ENCODE measurements at regions not wholly inside any gene's neighbourhood (a gene's known extent, or its start where the extent isn't known, plus 50 kb on each side); places are given as distances from the start of the nearest gene placed in this dataset.
A peak's percentile ranks its signal among the peaks of the same experiment; 100 is the strongest.
"Not testable (repeated sequence)": the region's sequence is repeated elsewhere in the genome, so short reads cannot be mapped to it uniquely, and the experiment has no call there.

DNA sequence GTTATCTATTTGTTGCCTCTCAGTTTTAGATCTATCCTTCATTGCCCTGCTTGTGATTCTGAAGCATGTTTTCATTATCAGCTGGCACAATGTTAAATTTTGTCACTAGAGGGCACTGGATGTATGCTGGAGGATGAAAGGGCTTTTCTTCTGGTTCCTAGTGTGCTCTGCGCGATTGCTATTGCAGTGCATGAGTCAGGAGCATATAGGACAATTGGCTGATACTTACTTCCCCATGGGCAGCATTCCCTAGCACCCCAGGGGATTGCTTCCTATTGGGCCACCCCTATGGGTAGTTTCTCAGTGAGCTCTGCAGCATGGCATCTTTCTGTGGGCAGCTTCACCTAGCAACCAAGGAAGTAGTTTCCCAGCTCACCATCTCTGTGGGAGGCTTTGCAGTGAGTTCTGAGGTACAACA, 280.3 kb upstream of the SYNCRIP start:
- peak; percentile 68 for DNase-seq

DNA sequence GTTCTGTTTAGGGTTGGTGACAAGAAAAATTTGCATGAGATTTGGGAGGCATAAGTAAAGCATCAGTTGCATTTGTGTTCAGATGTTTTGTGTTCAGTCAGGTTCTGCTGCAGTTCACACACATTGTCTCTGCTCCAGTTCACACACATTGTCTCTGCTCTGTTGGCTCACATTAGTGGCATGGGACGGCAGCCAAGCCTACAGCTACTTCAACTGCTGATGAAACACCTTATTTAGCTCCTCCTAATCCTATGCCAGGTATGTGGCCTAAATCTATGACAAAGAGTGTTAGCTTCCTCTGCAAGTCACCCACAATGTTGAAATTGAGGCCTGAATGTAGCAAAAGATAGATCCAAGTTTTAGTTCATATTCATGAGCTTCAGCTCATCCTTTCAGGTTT, 278.1 kb upstream of the SYNCRIP start:
- peak; percentile 50 for DNase-seq

DNA sequence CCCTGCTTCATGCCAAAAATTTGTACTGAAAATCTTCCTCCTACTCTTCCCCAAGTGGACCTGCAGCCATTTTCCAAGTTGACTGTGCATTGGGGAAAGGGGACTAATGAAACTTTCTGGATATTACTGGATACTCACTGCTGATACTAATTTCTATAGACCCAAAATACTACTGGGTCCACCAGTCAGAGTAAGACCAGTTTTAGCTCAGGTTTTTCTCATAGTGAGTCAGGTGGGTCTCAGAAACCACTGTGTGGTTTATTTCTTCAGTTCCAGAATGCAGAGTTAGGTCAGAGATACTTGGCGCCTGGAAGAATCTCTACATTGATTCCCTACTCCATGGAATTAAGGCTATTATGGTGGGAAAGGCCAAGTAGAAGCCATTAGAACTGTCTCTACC, 274.8 kb upstream of the SYNCRIP start:
- no peak for DNase-seq

DNA sequence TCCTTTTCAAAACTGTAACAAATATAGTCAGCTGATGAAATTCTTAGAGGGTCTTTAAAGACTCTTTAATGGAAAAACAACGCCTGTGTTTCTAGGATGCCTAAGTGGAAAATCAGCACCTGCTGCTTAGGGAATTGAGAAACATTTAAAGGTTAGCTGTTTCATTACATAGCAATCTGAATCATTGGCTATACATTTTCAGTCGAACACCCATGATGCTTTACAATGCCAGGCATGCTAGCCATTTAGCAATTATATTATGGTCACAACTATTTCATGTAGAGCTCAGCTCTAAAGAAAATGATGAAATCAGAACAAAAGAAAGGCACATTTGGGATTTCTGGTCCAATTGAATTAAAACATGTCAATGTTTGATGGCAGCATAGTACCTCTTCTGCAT, 270.3 kb upstream of the SYNCRIP start:
- no peak for DNase-seq

DNA sequence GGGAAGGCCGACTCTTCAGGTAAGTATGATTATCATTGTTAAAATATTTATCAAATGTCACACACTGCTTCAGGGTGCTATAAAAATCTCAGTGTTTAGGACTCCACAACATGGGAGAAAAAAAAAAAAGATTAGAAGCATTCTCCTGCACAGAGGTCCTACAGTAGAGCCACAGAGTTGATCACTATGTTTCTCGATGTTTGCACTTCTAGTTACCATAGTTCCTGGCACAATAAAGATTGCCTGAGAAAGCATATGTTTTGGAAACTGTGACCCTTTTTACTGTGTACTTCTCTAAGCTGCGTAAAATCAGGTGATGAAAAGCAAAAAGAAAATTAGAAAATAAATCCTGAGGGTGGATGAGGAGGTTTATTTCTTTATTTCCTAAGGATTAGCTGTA, 269.9 kb upstream of the SYNCRIP start:
- no peak for DNase-seq

DNA sequence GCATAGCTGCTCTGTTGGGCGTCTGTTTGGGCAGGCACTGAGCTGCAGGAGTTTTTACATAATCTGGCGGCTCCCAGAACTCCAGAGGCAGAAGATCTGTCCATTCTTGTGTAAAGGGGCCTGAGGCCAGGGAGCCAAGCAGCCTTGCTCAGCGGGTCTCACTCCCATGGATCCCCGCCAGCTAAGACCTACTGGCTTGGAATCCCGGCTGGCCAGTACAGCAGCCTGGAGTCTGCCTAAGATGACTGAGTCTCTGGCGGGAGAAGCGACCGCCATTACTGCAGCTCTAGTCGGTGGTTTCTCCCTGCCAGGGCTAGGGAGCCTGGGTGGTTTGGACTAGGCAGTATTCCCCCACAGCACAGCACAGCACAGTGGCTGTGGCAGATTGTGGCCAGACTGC, 268.4 kb upstream of the SYNCRIP start:
- no peak for DNase-seq

DNA sequence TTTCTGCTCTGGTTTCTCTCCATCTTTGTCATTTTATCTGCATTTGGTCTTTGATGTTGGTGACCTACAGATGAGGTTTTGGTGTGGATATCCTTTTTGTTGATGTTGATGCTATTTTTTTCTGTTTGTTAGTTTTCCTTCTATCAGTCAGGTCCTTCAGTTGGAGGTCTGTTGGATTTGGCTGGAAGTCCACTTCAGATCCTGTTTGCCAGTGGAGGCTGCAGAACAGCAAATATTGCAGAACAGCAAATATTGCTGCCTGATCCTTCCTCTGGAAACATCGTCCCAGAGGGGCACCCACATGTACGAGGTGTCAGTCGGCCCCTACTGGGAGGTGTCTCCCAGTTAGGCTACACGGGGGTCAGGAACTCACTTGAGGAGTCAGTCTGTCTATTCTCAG, 265.4 kb upstream of the SYNCRIP start:
- not testable (repeated sequence) for DNase-seq

DNA sequence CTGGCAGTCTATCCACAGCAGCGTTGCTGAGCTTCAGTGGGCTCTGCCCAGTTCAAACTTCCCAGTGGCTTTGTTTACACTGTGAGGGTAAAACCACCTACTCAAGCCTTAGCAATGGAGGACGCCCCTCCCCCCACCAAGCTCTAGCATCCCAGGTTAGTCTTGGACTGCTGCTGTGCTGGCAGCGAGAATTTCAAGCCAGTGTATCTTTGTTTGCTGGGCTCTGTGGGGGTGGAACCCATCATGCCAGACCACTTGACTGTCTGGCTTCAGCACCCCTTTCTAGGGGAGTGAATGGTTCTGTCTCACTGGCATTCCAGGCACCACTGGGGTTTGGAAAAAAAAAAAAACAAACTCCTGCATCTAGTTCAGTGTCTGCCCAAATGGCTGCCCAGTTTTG, 249.7 kb upstream of the SYNCRIP start:
- DNase-seq = no peak

DNA sequence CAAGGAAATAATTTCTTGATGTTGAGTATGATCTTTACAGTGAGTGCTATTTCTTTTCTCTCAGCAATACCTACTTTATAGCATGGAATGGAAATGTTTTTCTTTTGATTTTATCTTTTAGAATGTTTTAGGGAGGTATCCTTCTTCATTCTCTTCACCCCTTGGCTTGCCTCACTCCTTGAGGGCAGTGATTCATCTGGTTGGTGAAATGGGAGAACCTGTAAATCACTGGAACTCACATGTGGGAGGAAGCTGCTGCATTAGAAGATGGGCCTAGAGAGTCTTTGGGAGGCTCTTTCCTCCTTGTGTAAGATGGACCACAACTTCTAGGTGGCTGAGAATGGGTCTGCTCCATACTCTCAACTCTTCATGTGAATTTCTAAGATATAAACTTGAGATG, 244.8 kb upstream of the SYNCRIP start:
- no peak for DNase-seq

DNA sequence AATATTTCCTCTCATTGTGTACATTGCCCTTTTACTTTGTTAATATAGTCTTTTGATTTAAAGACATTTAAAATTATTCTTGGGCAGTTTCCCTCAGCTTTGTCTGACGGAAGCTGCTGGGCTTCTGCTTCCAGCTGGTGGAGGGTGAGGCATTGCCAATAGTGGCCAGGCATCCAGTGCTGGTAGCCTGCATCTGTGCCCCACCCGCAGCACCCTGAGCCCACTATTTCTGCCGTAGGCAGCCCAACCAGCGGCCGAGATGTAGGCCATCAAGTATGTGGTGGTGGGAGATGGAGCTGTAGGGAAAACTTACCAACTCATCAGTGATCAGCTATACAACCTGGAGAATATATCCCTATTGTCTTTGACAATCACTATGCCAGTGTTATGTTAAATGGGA, 226.0 kb upstream of the SYNCRIP start:
- DNase-seq = no peak

DNA sequence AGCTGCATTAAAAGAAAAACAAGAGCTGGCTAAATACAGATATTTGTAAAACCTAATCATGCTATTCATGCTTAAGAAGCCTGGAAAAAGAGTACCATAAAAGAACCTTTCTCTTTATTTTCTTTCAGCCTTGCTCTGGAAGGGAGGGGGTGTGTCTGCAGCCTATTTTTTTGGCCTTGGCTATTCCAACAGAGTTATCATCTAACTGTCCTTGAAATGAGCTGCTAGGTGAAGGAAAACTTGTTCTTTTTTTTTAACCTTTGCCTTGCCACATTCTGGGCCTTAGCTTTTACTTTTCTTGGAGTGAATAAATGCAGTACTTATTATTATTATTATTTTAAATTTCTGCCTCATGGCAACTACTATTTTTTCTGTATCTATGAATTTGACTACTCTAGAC, 224.9 kb upstream of the SYNCRIP start:
- no peak for DNase-seq

DNA sequence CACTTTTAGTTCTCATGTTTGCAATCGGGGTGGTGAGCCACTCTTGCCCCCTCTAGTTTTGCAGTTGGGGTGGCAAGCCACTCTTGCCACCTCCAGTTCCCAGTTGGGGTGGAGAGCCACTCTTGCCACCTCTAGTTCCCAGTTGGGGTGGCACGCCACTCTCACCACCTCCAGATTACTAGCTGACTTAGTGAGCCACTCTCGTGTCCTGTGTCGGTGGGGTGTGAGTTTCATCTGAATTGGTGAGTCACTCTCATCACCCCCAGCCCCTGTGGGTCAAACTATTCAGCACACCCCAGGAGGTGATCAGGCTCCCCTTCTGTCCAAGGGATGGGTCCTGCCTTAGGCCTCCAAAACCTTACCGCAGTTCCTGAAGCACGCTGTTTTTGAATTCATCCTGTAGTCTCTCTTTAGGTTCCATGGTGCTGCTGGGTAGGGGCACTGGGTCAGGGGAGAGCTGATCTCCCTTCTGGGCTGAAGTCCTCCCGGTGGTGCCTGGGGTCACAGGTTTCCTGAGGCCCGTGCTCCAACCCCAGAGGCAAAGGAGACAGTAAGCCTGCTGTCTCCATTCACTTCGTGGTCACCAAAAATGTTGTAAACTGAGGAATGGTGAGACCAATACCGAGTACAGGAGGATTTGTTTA, 224.2 kb upstream of the SYNCRIP start:
- no peak for DNase-seq

DNA sequence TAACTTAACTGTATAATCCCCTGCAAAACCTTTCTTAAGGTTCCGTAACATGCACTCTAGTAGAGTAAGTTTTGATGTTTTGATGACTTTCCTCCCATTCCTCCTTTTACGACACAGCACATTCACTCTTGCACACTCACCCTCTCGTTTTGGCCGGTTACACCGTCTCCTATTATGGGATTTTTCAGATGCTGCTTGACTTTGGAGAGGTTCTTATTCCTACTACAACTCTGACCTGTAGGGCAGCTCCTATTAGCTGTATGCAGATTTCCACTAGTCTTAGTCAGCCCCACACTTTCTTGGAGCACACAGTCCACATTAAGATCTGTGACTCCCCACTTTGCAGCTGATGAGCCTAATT, 223.7 kb upstream of the SYNCRIP start:
- no peak for DNase-seq

DNA sequence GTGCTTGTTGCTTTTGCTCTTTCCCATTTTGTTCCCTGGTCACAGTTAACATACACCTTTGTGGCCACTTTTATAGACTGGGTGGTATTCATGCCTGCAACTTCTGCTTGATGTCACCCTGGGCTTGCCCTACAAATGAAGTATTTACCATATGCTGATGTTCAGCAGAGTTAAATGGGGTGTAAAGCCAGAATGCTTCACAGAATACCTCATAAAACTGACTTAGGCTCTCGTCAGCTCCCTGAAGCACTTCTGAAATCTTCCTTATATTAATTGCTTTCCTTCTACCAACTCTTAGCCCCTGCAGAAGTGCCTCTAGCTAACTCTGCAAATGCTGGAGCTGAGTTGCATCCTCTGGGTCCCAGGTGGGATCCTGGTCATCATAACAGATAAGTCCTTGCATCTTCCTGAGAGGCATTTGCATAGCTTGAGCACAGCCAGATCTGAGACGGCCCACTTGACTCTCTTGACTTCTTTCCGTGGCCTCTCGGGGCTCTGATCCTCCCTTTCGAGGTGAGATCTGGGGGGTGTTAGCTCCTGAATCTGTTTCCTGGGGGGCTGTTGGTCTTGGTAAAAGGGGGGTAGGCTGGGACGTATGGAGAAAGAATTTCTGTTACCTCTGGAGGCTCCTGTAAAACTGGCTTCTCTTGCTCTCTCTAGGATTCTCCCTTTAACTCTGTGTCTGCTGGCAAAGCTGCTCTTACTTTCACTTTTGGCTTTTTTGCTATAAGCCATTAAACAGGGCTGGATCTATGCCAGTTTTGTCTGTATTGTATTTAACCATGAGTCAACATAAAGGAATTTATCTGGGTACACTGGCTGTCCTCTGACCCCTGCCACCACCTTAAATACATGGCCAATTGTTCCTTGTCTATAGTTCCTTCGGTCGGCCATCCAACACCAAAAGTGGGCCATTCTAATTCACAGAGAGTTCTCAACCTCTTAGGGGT, 223.0 kb upstream of the SYNCRIP start:
- DNase-seq = no peak

DNA sequence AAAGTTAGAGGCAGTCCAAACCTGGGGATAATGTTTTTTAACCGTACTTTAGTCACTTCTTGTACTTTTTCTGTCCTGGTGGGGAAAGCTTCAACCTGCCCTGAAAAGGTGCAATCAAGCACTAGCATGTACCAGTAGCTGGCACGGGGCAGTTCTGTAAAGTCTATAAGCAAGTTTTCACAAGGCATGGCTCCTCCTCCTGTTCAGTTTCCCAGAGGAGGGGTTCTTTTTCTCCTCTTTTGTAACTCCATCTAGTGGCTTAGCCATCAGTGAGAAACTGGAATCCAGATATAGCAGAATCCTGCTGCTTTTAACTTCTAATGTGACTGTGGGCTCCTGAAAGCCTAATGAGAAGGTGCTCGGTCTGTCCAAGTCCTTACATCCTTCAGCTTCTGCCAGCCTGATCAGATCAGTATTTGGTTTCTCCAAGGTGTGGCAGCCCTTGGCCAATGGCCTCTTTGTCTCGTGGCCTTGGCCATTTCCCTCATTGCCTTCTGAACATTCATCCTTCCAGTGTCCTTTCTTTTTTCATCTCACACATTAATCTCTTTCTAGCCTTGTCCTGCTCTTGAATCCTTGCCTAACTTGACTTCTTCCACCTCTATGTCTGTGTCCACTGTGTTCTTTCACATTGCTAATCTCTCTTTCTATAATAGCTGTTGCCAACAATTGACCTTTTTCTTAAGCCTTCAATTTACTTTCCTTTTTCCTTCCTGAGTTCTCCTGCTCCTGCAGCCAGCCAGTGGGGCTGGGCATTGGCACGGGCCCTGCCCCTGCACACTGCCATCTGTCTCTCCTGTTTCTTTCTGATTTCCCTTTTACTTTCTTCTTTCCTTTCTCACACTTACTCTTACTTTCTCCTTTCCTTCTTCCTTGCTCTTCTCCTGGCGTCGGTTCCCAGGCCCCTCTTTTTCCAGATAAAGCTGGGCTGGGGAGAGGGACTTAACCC, 222.0 kb upstream of the SYNCRIP start:
- DNase-seq = no peak

DNA sequence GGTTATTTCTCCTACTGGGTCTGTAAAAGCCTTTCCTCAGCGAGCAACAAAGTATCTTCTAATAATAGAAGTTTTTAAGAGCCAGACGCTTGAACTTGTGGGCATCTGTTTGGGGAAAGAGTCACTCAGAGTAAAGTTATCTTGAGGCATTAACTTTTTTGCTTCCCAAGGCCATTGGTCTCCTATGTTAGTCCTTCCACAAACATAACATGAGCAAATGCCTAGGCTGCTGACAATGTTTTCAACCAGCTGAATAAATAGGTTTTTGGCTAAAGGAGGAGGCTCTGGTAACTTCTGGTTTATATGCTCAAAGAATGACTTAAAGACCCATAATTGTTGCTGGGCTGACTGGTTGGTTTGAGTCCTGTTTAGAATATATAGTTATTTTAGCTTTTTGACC, 213.5 kb upstream of the SYNCRIP start:
- no peak for DNase-seq

DNA sequence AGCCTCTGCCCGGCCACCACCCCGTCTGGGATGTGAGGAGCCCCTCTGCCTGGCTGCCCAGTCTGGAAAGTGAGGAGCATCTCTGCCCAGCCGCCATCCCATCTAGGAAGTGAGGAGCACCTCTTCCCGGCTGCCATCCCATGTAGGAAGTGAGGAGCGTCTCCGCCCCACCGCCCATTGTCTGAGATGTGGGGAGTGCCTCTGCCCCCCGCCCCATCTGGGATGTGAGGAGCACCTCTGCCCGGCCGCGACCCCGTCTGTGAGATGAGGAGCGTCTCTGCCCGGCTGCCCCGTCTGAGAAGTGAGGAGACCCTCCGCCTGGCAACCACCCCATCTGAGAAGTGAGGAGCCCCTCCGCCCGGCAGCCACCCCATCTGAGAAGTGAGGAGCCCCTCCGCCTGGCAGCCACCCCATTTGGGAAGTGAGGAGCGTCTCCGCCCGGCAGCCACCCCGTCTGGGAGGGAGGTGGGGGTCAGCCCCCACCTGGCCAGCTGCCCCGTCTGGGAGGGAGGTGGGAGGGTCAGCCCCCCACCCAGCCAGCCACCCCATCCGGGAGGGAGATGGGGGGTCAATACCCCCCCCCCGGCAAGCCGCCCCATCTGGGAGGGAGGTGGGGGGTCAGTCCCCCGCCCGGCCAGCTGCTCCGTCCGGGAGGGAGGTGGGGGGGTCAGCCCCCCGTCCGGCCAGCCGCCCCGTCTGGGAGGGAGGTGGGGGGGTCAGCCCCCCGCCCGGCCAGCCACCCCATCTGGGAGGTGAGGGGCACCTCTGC, 195.8 kb upstream of the SYNCRIP start:
- not testable (repeated sequence) for DNase-seq

DNA sequence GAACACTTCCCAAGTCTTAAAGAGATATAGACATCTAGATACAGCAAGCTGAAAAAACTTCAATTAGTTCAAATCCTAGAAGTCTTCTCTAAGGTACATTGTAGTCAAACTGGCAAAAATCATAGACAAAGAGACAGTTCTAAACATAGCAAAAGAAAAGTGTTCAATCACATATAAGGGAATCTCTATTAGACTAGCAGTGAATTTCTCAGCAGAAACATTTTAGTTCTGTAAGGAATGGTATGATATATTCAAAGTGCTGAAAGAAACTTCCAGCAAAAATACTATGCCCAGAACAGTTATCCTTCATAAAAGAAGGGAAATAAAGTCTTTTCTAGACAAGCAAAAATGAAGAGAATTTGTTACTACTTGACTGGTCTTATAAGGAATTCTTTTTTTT, 186.3 kb upstream of the SYNCRIP start:
- no peak for DNase-seq

DNA sequence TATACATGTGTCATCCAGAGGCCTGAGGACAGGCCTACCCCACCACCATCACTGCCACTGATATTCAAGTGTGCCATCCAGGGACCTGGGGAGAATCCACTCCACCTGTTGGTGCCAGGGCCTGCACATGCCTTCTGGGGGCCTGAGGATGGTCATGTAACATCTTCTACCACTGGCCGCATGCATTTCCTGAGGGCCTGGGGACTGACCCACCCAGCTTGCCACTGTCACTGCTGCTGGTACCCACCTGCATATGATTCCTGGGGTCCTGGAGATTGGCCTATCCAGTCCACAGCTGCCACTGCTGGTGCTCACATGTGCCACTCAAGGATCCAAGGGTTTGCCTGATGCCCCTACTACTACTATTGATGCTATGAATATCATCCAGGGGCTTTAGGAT, 184.3 kb upstream of the SYNCRIP start:
- DNase-seq = no peak

DNA sequence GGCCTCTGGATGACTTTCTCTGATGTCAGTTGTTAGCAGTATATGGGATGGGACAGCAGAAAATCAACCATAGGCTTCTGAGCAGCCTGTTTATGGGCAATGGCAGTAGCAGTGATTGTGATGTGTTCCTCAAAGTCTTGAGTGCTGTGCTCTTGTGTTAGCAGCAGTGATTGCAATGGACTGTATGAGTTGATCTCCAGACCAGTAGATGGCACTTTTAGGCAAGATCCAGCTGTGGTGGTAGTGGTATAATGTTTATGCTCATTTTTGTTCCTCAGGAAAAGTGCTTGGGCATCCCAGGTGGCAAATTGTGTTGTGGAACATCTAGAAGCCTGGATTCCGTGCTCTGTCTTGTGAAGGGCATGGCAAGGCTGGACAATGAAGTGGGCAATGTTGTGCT, 181.6 kb upstream of the SYNCRIP start:
- no peak for DNase-seq

DNA sequence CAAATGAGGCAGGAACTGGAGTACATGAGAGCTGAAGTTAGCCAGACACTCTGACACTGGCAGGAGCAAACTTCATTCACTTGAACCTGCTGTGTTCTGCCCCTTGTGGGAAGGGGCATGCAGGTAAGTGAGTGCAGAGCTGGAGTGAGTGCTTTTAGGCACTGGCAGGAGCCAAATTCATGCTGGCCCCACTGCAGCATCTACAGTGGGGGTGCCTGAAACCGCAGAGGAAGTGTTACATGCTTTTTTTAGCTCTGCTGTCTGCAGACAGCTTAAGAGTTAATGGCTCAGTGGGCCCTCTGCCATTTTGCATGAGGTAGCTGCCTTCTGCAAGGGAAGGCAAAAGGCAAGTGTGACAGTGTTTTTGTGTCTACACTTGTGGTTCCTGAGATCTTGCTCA, 167.9 kb upstream of the SYNCRIP start:
- no peak for DNase-seq

DNA sequence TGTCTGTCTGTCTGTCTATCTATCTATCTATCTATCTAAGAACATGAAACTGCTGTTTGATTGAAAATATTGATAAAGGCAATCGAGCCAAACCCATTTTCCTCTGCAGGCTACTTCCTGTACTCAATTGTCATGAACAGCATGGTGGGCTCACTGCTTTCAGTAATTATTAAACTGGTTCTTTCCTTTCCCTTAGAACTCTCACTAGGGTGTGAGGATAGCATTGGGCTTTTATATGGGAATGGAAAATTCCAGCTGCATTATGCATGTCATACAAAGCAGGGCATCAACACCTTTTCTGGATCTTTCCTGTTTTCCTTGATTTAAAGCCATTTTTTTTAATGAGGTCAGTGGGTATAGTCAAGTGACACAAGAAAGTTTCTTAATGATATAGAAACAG, 161.0 kb upstream of the SYNCRIP start:
- no peak for DNase-seq

DNA sequence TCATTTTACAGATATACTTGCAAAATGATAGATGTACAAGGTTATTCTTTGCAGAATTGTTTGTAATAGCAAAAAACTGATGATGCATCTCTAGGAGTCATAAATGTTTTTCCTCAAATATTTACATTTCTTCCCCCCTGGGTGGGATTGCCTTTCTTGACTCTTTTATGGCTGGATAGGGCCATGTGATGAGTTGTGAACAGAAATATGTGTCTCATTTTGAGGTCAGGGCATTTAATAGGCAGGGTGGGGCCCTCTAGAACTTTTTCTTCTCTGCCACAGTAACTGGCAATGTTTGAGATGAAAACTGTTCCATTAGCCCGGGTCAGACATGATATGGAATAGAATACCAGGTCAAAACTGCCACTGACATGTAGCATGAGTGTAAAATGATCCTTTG, 159.5 kb upstream of the SYNCRIP start:
- DNase-seq = no peak
